Smooth muscle cell (in vitro differentiated cells): ENCODE measurements at regions not wholly inside any gene's neighbourhood (a gene's known extent, or its start where the extent isn't known, plus 50 kb on each side); places are given as distances from the start of the nearest gene placed in this dataset.

Experiments
- DNase-seq: peaks from one replicate; lab custom pipeline; 2025; ENCODE audit not compliant: unreplicated experiment; lab: John Stamatoyannopoulos, UW
- H2AFZ ChIP-seq: fragments of 200-600 bp; sonication (generic); 2 replicates; pipeline ENCODE4 v1.6.0; 2016; ENCODE audit warnings: antibody characterized with exemption, low read depth, mild to moderate bottlenecking
- H3F3A ChIP-seq: fragments of 200-600 bp; sonication (generic); 2 replicates; pipeline ENCODE4 v1.6.0; 2017; ENCODE audit warnings: antibody characterized with exemption, low read depth
- H3K27ac ChIP-seq: fragments of 200-600 bp; sonication (generic); 2 replicates; pipeline ENCODE4 v1.5.1; 2016; ENCODE audit warnings: low read depth, mild to moderate bottlenecking
- H3K27me3 ChIP-seq: fragments of 200-600 bp; sonication (generic); 2 replicates; pipeline ENCODE4 v1.6.1; 2016; ENCODE audit warnings: low read depth, mild to moderate bottlenecking
- H3K36me3 ChIP-seq: fragments of 200-600 bp; sonication (generic); 2 replicates; pipeline ENCODE4 v1.5.1; 2016; ENCODE audit warnings: low read depth
- H3K4me1 ChIP-seq: fragments of 200-600 bp; sonication (generic); 2 replicates; pipeline ENCODE4 v1.5.1; 2016; ENCODE audit warnings: low read depth
- H3K4me2 ChIP-seq: fragments of 200-600 bp; sonication (generic); 2 replicates; pipeline ENCODE4 v1.6.0; 2016; ENCODE audit warnings: mild to moderate bottlenecking
- H3K4me3 ChIP-seq: fragments of 200-600 bp; sonication (generic); 2 replicates; pipeline ENCODE4 v1.5.1; 2016; ENCODE audit warnings: mild to moderate bottlenecking
- H3K79me2 ChIP-seq: fragments of 200-600 bp; sonication (generic); 2 replicates; pipeline ENCODE4 v1.6.0; 2016; ENCODE audit warnings: low read depth, mild to moderate bottlenecking
- H3K9ac ChIP-seq: fragments of 200-600 bp; sonication (generic); 2 replicates; pipeline ENCODE4 v1.6.0; 2016; ENCODE audit warnings: low read depth
- H3K9me3 ChIP-seq: fragments of 200-600 bp; sonication (generic); replicated peaks from 2 replicates; pipeline ENCODE4 v1.5.1; 2016; ENCODE audit warnings: low read depth
- H4K20me1 ChIP-seq: fragments of 200-600 bp; sonication (generic); 2 replicates; pipeline ENCODE4 v1.6.0; 2016; ENCODE audit warnings: low read depth
- CTCF ChIP-seq: fragments of 200-600 bp; sonication (generic); IDR thresholded peaks from 2 replicates; pipeline ENCODE4 v1.5.1; 2017; ENCODE audit warnings: borderline replicate concordance, mild to moderate bottlenecking, antibody characterized with exemption; ENCODE audit not compliant: insufficient read depth, poor library complexity, severe bottlenecking
- WGBS: methylation state at CpG from one replicate; pipeline ENCODE4 v1.1.7; 2016; ENCODE audit warnings: low lambda C conversion rate; 5-methylcytosine and 5-hydroxymethylcytosine counted together

GRCh38 chr13:86383561-86383960, 584.3 kb upstream of the SLITRK6 start:
- Histone ChIP-seq H3K27ac (no peak overlapping the region), H3K4me1 (no peaks in the 10 kb centered on the region), H4K20me1 (no peaks in the 10 kb centered on the region), H3K9me3 (no peaks in the 10 kb centered on the region), H3K36me3 (no peaks in the 10 kb centered on the region), H3K4me3 (no peak overlapping the region), H3K4me2 (no peak overlapping the region), H3K27me3 (no peaks in the 10 kb centered on the region), H3F3A (no peaks in the 10 kb centered on the region), H2AFZ (no peak overlapping the region), H3K9ac (no peak overlapping the region), H3K79me2 (no peaks in the 10 kb centered on the region)
- TF ChIP-seq CTCF: no peak
- WGBS: 79% methylated on average over 2 of the region's 2 CpGs
- DNase-seq: no peak

GRCh38 chr13:86397635-86398034, 598.4 kb upstream of the SLITRK6 start:
- Histone ChIP-seq H3K4me2 (no peak overlapping the region), H3K27ac (no peak overlapping the region), H3K79me2 (no peaks in the 10 kb centered on the region), H3K4me1 (no peaks in the 10 kb centered on the region), H2AFZ (no peak overlapping the region), H3K4me3 (no peak overlapping the region), H3F3A (no peaks in the 10 kb centered on the region), H3K27me3 (no peaks in the 10 kb centered on the region), H4K20me1 (no peaks in the 10 kb centered on the region), H3K36me3 (no peaks in the 10 kb centered on the region), H3K9ac (no peak overlapping the region), H3K9me3 (no peaks in the 10 kb centered on the region)
- 92% methylated on average over 1 of the region's 1 CpG for WGBS
- DNase-seq: no peak
- TF ChIP-seq CTCF: no peak

- Histone ChIP-seq H3K27ac (no peak overlapping the region), H3K79me2 (no peaks in the 10 kb centered on the region), H4K20me1 (no peaks in the 10 kb centered on the region), H3K9me3 (no peaks in the 10 kb centered on the region), H3K4me2 (no peak overlapping the region), H3K4me1 (no peaks in the 10 kb centered on the region), H3K4me3 (no peak overlapping the region), H3K27me3 (no peaks in the 10 kb centered on the region), H3K9ac (no peak overlapping the region), H2AFZ (no peak overlapping the region), H3F3A (no peaks in the 10 kb centered on the region), H3K36me3 (no peaks in the 10 kb centered on the region)
- no peak for DNase-seq
- TF ChIP-seq CTCF: no peak
Measured at GRCh38 chr13:86399572-86399971, 600.4 kb upstream of the SLITRK6 start.

- no peak overlapping the region for H3K4me3 ChIP-seq
- WGBS: 78% methylated on average over 3 of the region's 3 CpGs
- H3F3A ChIP-seq: no peaks in the 10 kb centered on the region
- no peaks in the 10 kb centered on the region for H3K36me3 ChIP-seq
- no peaks in the 10 kb centered on the region for H4K20me1 ChIP-seq
- no peak overlapping the region for H3K9ac ChIP-seq
- DNase-seq: no peak
- H3K27me3 ChIP-seq: no peaks in the 10 kb centered on the region
- H3K9me3 ChIP-seq: no peaks in the 10 kb centered on the region
- no peak overlapping the region for H3K4me2 ChIP-seq
- no peaks in the 10 kb centered on the region for H3K4me1 ChIP-seq
- TF ChIP-seq CTCF: no peak
- H3K79me2 ChIP-seq: no peaks in the 10 kb centered on the region
- no peak overlapping the region for H3K27ac ChIP-seq
- no peak overlapping the region for H2AFZ ChIP-seq
Measured at GRCh38 chr13:86402500-86402899, 603.3 kb upstream of the SLITRK6 start.
